ENCODE measurements at regions not wholly inside any gene's neighbourhood (a gene's known extent, or its start where the extent isn't known, plus 50 kb on each side); places are given as distances from the start of the nearest gene placed in this dataset.
A peak's percentile ranks its signal among the peaks of the same experiment; 100 is the strongest.

DNA sequence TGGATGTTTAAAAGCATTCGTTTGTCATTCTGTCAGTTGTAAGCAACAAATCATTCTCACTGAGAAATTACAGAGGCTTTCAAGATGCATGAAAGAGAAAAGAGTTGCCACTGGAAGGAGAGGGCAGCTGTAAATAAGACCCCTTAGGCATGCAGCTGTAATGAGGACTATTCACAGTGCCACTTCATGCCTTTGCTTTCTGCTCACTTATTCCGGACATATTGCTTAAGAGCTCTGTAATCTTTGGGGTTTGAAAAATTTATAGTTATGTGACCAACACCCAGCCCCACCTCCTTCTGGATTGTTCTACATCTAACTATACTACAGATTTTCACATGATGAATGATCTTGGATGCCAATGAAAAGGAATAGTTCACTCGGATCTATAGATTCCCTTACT lies 194.8 kb upstream of the DCN start:
- no peak for DNase-seq

DNA sequence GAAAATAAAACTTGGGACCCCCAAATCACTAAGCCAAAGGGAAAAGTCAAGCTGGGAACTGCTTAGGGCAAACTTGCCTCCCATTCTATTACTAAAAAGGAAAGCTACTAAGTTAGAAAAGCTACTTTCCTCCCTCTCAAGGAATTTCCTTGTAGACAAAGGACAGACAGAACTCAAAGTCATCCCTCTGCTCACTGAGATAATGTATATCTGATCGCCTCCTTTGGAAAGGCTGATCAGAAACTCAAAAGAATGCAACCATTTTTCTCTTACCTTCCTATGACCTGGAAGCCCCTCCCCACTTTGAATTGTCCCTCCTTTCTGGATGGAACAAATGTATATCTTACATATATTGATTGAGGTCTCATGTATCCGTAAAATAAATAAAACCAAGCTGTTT lies 190.5 kb upstream of the DCN start:
- no peak for DNase-seq

DNA sequence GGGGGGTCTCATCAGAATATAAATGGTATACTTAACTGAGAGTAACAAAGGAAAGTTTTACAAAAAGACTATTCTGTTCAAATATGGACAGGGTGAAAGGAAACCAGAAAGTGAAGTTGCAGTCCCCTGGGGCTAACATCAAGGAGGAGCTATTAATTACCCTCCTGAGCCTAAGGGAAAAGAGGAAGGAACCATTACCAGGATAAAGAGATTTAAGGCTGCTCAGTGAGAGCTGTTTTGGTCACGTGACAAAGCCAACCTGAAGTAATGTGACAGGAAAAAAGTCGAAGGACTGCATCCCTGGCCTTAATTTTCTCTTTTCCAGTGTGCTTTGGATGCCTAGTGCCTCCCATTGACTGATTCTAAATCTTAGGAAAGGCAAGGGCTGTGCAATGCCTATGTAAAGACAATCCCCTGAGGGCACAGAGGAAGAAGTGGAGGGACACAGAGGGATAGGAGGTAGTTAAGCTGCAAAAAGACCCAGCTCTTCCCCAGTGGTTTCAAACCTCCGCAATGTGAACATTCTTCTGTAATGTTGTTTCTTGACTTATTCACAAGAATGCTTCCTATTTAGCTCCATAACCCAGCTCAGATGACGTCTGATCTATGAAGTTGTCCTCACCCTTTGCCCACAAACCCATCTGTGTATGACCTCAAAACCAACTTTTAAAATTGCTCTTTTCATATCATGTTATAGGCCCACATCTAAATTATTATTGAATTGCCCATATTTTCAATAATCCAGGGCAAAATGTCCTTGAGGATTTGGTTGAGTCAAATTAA lies 187.7 kb upstream of the DCN start:
- DNase-seq, result no peak

DNA sequence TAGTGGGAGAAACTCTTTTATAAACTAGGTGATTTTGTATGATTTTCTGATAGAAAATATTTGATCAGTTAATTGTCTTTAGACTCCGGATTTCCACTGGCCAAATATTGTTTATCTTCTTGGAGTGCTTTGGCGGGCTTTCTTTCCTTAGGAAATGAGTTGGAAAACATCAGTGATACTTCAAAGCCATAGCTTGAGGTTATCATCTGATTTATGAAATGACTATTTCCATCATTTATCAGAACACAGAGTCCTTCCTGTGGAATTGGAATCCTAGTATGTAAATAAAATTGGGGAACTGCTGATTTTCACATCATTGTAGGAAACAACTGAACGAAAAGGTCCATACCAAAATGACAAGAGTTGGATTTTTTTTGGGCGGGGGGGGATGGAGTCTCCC lies 186.0 kb upstream of the DCN start:
- no peak for DNase-seq

DNA sequence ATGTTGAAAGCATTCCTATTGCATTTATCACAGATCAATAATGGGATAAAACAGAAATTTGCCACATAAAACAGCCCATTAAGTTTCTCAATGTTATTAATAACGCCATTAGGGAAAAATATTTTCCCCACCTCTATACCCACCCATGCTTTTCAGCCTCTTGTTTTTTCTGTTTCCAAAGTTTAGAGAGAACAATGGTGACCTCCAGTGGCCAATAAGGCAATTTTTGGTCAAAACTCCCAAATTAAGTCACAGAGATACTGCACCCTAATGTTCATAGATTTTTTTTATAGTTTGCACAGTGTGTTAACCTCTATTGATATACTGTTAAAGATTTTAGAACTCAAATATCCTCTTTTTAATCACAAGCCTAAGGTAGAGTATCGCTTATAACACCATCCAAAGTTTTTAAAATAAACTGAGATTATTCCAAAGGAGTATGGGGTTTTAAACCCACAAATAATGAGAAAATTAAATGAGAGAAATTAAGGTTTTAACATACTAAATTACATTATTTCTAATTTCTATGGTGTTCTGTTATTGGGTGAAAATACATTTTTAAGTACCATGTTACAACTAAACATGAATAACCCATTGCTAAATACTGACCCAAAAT lies 184.7 kb upstream of the DCN start:
- DNase-seq, result no peak

DNA sequence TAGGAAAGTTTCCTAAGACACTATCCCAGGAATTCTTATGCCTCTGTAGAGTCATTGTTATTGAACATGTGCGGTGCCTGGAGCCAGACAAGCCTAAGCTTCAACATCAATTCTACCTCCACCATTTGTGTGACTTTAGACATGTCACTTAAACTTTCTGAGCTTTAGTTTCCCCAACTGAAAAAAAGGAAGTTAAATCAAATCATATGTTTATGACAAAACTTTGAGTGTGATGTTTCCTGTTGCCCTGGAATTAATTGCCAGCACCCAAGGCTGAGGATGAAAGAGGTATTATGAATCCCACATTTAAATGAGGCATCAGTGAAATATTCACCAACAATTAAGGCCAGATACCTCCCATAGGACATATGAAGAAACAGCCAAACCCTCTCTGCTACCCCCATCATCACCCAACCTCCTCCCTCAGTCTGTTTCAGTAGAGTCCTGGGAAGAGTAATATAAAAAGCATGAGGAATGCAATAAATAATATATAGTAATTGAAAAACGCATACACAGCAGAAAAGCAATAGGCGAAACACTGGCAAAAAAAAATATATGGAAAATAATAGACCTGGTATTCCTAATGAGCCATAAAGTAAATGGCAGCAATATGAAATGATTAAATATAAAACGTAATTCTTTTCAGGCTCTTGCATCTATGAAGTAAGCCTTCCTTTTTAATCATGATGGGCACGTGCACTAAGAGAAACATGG lies 182.0 kb upstream of the DCN start:
- DNase-seq, result no peak

DNA sequence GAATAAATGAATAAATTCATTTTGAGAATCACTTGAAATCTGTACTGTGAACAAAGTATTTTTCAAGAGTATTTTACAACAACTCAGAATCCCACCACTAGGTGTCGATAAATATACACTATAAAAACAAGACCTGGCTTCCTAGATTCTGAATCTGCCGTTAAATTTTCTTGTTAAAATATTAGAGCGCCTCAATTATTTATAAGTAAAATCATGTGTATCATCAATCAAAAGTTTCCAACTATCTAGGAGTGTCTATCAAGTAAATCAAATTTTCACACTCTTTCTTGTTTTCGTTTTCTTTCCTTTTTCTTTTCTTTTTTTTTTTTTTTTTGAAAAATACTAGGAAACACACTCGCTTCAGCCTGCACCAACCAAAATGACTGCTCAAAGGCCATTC lies 179.2 kb upstream of the DCN start:
- DNase-seq, result peak; percentile 48

DNA sequence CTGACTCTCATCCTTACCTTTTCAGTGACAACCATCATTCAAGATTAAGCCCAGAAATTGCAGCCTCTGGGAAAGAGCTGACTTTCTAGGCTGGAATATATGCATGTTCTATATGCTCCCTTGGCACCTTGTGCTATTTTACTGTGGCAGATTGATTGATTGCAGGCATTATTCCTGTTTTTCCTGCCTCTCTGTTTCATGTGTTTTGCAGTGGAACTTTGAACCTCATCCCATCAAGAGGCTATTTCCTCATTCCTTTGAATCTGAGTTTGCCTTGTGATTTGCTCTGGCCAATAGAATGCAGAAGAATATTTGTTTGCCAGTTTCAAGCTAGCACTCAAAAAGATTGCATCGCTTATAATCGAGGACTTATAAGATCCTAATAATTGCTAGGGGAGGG lies 174.8 kb upstream of the DCN start:
- DNase-seq, result no peak

DNA sequence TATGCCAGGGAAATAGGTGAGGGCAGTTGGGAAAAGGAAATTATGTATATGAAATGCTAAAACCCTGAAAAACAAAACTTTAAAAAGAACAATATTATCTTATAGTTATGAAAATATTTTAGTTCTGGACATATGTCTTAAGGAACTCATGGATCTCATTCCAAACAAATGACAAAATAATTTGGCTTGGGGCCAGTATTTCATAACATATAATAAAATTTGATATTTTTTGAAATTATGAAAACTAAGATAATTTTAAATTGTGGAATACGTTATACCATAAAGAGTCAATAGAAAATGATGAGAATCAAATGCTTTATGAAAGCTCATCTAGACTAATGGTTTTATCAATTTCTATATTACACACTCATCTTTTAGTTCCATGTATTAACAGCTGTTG lies 173.8 kb upstream of the DCN start:
- DNase-seq, result no peak

DNA sequence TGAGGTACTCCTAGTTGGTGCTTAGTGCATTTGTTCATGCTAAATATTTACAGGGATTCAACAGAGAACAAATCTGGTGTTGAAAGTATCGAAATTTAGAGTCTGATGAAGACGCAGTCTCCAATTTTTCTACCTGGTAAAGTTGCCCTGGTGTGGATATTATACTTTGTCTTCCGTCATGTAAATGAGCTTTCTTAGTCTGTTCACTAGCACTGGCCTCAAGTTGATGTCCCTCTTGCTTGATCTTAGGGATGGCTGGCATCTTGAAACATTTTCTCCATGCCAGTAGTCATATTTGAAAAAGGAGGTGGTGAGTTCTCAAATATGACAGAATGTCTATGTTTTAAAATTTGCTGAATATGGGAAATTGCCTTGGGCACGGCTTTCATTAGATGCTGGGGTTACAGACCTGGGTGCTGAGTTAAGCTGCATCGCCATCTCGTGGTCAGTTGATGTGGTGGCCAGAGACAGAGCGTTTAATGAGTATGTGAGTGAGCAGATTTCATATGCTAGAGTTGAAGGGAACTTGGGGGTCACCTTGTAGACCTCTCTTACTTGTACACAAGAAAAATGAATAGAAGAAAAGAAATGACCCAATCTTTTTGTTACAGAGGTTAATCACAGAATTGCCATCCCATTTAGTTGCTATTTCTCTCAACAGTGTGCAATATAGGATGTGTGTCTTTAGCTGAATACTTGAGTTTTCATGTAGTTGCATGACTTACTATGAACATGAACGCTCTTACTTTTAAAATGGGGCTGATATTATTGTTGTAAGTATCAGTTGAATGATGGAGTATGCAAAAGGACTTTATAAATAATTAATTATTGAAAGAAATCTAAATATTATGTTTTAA lies 172.8 kb upstream of the DCN start:
- DNase-seq, result peak; percentile 42

DNA sequence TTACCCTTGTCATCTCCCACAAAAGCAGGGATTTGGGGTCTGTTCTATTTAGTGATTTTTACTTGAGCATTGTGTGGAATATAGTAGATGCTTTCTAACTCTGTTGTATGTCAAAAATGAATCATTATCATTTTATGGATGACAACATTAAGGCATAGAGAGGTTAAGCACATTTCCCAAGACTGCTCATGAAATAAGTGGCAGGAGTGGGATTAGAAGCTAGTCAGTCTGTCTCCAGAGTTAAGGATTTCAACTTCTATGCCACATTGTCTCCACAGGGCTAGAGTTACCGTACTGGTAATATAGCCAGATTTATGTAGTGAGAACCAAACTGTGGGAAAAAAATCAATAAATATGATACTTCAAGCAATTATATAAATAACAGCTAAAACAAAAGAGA lies 170.6 kb upstream of the DCN start:
- DNase-seq, result no peak

DNA sequence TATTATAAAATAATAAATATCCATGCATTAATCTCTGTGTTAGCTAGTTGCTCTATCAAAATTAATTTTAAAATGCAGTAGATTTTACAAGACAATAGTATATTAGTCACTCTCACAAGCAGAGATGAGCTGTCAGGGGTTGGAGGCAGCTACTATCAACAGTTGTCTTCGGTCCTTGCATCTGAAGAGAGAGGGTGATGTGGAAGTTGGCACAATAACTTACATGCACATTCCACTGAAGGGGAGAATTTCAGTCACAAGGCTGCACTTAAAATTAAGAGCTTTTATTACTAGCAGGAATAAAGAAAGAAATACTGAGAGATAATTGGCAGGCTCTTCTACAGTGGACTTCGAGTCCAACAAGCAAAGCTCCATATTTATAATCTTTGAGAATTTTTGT lies 166.9 kb upstream of the DCN start:
- no peak for DNase-seq

DNA sequence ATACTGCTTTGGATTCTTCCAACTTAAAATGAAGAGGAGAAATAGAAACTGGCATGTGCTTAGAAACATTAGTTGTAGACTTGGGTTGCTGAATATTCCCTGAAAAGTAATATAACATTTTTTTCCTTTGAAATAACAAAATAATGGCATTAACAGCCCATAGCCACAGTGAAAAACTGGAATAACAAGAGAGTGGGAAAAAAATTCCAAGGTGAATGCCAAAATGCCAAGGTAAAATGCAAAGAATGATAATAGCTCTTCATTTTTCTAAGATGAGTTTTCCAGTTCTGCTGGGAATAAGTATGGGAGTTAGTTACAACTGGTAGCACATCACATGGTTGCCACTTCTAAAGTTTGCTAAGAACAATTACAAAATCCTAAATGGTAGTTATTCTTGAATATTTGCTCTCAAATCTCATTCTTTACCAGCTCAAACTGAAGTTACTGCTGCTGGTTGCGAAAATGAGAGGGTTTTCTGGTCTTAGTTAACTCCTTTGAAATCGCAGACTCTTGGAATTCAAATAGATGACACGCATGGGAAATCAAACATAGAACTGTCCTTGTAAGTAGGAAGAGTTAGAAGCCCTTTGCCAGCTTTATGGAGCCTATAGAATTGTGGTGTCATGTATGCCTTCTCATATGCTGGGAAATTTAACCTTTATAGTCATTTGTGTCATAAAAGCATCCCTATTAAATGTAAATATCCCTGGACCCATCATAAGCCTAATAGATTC lies 165.0 kb upstream of the DCN start:
- no peak for DNase-seq

DNA sequence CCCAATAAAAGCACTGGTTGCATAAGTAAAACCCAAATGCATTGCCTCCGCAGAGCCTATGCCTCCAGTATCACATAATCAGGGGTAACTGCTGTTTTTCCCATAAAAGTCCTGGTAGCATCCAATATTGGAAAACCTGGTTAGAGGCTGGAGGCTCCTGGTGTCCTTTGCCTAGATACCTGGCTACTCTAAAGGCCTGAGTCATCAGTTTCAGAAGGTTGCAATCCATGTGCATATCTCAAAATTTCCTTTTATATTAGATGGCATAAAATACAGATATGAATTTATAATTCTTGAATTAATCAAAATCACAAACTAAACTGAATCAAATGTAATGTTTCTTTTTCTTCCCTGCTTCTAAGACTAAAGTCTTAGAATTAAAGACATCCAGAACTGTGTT lies 164.2 kb upstream of the DCN start:
- DNase-seq, result no peak

DNA sequence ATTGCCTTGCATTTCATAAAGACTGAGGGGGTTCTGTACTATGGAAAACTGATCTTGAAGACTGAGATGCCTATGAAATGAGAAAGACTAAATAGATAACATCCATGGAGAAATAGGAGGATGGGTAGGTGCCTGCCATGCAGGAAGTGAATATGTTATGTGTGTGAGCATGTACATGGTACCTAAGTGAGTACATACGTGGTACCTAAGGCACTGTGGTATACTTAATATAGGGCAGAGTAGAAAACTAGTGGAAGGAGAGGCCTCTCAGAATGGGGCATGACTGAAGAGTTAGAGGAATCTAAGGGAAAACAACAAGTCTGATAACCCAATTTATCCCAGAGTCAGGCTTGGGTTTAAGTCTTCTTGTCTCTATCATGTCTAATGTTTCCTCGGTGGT lies 161.8 kb upstream of the DCN start:
- no peak for DNase-seq

DNA sequence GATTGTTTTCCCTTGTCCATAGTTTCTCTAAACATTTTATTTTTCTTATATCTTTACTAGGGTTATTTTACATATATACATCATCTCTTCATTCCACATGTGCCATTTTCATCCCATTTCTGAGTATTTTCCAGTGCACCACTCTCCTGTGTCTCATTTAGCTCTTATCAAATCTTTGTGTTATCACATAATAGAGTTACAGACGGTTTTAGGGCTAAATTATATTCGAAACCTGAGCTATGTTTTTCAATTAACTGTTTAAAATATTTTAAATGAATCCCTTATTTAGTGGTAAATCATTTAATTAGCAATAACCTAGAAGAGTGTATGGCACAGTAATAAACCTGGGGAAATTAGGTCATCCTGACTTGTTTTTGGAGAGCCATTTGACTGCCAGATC lies 160.4 kb upstream of the DCN start:
- DNase-seq, result no peak

DNA sequence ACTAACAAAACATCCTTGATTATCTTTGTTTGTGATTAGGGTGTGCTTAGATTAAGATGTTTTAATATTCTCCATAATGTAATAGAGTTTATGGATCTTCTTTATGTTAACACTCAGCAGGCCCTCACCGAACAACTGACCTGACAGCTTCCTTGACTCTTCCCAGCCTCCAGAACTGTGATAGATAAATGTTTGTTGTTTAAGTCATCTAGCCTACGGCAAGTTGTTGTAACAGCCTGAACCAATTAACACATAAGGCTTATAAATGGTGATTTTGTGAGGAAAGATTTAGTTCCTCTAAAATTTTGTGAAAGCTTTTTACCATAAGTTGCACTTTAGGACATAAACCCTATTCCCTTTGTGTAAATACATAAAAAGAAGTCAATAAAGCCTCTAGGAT lies 156.5 kb upstream of the DCN start:
- DNase-seq, result no peak

DNA sequence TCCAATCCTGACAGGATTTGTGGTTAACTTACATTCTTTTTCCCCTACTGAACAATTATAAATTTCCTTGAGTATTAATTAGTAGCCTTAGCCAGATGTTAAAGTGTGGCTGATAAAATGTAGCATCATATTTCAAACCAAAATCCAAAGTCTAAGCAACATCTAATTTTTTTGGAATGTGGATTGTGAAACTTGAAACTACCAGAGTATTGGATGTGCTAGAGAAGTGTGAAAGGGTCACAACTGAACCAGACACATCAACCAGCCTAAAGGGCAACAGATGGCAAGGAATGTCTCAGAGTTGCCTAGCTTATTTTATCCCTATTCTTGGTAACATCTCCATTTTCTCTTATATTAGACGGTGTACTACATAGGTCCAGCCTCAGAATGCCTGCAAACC lies 153.1 kb upstream of the DCN start:
- DNase-seq, result no peak

DNA sequence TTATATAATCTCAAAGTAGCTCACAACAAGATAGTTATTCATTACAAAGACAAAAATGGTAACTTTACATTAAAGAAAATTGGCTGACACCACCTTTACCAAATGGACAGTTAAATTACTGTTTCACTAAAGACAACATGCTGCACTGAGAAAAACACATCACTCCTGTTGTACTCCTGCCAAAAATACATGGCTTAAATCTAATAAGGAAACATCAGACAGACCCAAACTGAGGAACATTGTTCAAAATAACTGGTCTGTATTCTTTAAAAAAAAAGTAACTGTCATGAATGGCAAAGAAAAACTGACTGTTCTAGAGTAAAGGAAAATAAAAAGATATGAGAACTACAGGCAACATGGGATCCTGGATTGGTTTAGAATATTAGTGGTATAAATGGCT lies 151.3 kb upstream of the DCN start:
- DNase-seq, result no peak

DNA sequence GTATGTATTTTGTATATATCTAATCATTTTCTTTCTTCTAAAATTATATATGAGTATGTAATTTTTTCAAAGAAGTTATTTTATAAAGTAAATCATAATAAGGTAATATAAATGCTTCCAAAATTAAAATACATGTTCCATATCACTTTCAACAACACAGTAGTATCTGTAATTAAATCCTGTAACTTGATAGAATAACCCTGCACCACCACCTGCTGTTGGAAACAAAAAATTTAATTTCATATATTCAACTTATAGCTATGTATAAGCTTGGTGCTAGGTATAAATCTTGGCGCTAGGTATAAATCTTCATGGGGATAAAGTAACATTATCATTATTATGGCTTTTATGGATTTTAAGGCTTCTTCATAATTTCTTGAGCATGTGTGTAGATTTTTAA lies 149.7 kb upstream of the DCN start:
- DNase-seq, result no peak

DNA sequence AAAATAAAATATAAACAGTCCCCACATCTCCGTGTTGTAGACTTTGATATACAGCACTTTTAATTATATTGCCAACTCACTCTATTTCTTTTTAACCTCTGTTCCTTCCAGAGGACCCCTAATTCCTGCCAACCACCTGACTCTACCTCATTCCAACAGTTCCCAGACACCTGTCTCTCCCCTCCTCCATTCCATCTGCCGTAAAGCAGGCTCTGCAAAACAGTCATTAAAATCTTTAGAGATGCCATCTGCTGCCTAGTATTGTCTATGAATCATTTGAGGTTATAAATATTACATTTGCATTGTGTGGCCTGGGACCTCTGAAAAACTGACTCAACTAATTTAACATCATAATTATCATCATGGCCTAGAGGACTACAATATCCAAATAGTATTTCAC lies 148.8 kb upstream of the DCN start:
- DNase-seq, result no peak

DNA sequence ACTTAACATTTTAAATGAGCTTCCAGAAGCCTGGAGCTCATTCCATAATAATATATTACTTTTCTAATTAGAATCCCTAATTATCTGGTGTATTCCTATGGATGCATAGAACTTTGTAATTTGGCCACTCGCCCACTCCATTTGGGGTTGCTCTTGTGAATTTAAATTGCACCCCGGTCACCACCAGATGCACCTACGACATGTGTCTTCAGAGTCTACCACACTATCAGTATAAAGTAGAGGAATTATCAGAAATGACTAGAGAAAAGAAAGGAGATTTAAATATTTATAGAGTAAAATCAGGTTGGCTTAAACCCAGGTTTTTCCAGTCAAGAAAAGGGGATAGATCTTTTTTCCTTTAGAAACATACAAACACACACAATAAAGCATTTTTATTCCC lies 145.8 kb upstream of the DCN start:
- DNase-seq, result no peak

DNA sequence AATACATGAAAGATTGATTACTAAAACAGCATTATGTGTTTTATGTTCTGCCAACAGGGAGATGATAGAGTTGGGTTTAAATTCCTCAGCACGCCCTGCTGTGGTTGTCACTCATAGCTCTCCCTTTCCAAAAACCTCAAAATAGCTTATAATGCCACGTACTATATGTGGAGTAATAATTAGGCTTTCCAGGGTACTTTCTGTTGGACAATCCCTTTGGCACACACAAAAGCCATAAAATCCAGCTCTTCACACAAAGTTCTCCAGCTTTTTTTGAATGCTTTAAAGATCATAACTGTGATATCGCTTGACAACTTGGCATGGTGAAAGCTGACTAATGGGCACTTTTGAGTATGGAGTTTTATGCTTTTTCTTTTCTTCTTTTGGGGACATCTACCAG lies 145.3 kb upstream of the DCN start:
- no peak for DNase-seq
